PC-3 (cell line): ENCODE measurements at regions not wholly inside any gene's neighbourhood (a gene's known extent, or its start where the extent isn't known, plus 50 kb on each side); places are given as distances from the start of the nearest gene placed in this dataset.

ENCODE experiments used
- CTCF ChIP-seq: fragments of 300-600 bp; sonication (generic); conservative IDR thresholded peaks from 2 replicates; pipeline ENCODE4 v1.5.1; 2017; ENCODE audit warnings: antibody characterized with exemption, low read depth, mild to moderate bottlenecking, low read length
- EZH2 ChIP-seq: fragments of 300-600 bp; sonication (generic); IDR thresholded peaks from one replicate; pipeline ENCODE4 v1.6.1; 2017; ENCODE audit warnings: antibody characterized with exemption, mild to moderate bottlenecking, low read length; ENCODE audit not compliant: unreplicated experiment
- EZH2phosphoT487 ChIP-seq: fragments of 300-600 bp; sonication (generic); IDR thresholded peaks from 2 replicates; pipeline ENCODE4 v1.6.1; 2018; ENCODE audit warnings: mild to moderate bottlenecking, antibody characterized with exemption, low read length, borderline replicate concordance

- TF ChIP-seq CTCF: no peak
- no peak for TF ChIP-seq EZH2phosphoT487
- no peak for TF ChIP-seq EZH2
Measured at GRCh38 chr11:111115890-111116289, 129.6 kb upstream of the POU2AF2 start.
